Panc1 (cell line): ENCODE measurements at regions not wholly inside any gene's neighbourhood (a gene's known extent, or its start where the extent isn't known, plus 50 kb on each side); places are given as distances from the start of the nearest gene placed in this dataset.

ENCODE experiments used
- ATAC-seq: fragments of 200-7000 bp; cut with Tn5 transposase; 2 replicates; pipeline ENCODE4 v1.9.1; 2020; ENCODE audit warnings: mild to moderate bottlenecking, moderate library complexity
- BruUV-seq: library from RNA; stranded (reverse); fragments of 400-500 nt; replicated peaks from 2 replicates; lab custom pipeline; 2021; lab: Mats Ljungman, UMichigan
- CTCF ChIA-PET: fragments of 300-600 bp; sonication (Branson Sonifier 250); formaldehyde crosslinking; loops from one replicate; lab custom pipeline; 2022; ENCODE audit warnings: antibody characterized with exemption; lab: Charles Lee
- POLR2A ChIA-PET: fragments of 300-600 bp; sonication (Branson Sonifier 250); formaldehyde crosslinking; loops from one replicate; lab custom pipeline; 2022; ENCODE audit warnings: antibody characterized with exemption; lab: Charles Lee
- DNase-seq: peaks from one replicate; pipeline ENCODE4 v3.0.0-alpha.2; 2010; ENCODE audit warnings: low read depth, low spot score
- H3K27ac ChIP-seq: 2 replicates; pipeline ENCODE4 v1.5.1; 2011; ENCODE audit warnings: mild to moderate bottlenecking, low read length, inconsistent platforms
- H3K27me3 ChIP-seq: fragments of 200-500 bp; sonication (Bioruptor generic); 2 replicates; pipeline ENCODE4 v1.6.0; 2014; ENCODE audit warnings: low read length, inconsistent platforms; ENCODE audit not compliant: control insufficient read depth, insufficient read depth
- H3K36me3 ChIP-seq: fragments of 200-500 bp; sonication (Bioruptor generic); 2 replicates; pipeline ENCODE4 v1.5.1; 2014; ENCODE audit warnings: inconsistent platforms, mild to moderate bottlenecking, low read length, moderate library complexity; ENCODE audit not compliant: control insufficient read depth, insufficient read depth
- H3K4me1 ChIP-seq: 2 replicates; pipeline ENCODE4 v1.5.1; 2011; ENCODE audit warnings: inconsistent platforms, mild to moderate bottlenecking, low read length, moderate library complexity; ENCODE audit not compliant: control insufficient read depth, insufficient read depth
- H3K4me3 ChIP-seq, 2 experiments: 2 replicates each; pipeline ENCODE4 v1.5.1; 2011 to 2012; ENCODE audit warnings: low read depth in 2 of 2, low read length in 2 of 2, mild to moderate bottlenecking in 2 of 2, inconsistent platforms in 1 of 2, moderate library complexity in 1 of 2
- H3K9me3 ChIP-seq: fragments of 200-500 bp; sonication (Bioruptor generic); 2 replicates; pipeline ENCODE4 v1.5.1; 2014; ENCODE audit warnings: low read depth, mild to moderate bottlenecking, inconsistent platforms, low read length, moderate library complexity; ENCODE audit not compliant: control insufficient read depth, insufficient read depth
- POLR2AphosphoS5 ChIP-seq: IDR thresholded peaks from 2 replicates; pipeline ENCODE4 v1.6.1; 2012; ENCODE audit warnings: mild to moderate bottlenecking, low read depth, low read length, moderate library complexity
- REST ChIP-seq, 2 experiments: IDR thresholded peaks; 2 replicates each; pipeline ENCODE4 v1.6.1; 2011 to 2012; ENCODE audit warnings: low read depth in 2 of 2, control low read depth in 1 of 2, low read length in 1 of 2, mild to moderate bottlenecking in 1 of 2, moderate library complexity in 1 of 2; ENCODE audit not compliant: insufficient read depth in 1 of 2
- SIN3A ChIP-seq: IDR thresholded peaks from 2 replicates; pipeline ENCODE4 v1.6.1; 2012; ENCODE audit warnings: low read depth, mild to moderate bottlenecking, low read length, moderate library complexity, borderline replicate concordance; ENCODE audit not compliant: insufficient read depth
- TCF7L2 ChIP-seq: IDR thresholded peaks from 2 replicates; pipeline ENCODE4 v1.6.1; 2011; ENCODE audit warnings: mild to moderate bottlenecking, low read depth, low read length, inconsistent platforms
- in situ Hi-C: cut with HindIII; loops from 2 replicates; pipeline ENCODE4 v1.10.0; 2016; ENCODE audit warnings: low sequenced_read_pairs, low pct_unique_long_range_greater_than_20kb
- intact Hi-C: fragments of 100-400 bp; cut with micrococcal nuclease; formaldehyde crosslinking; loops from one replicate; pipeline ENCODE4 v1.10.0; 2022; ENCODE audit not compliant: unreplicated experiment
- TF ChIP-seq, protein P1 (sequence below): fragments of 450-650 bp; IDR thresholded peaks from 2 replicates; pipeline ENCODE4 v1.5.1; 2017; ENCODE audit warnings: mild to moderate bottlenecking

DNA sequence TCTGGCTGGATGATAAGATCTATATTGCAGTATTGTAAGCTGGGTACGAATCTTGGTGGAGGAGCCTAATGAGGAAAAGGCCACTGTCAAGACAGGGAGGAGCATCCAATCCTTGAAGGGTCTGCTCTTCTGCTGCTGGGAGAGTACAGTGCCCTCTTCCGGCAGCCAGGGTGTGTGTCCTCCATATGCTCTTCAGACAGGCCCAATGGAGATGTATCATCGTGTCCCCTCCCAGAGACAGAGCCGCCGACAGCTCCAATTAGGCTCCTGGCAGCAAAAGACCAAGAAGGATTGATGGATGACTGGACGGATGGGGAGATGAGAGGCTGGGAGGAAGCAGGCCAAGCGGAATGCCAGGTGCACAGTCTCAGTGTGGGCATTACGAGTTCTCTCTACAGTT, 51.6 kb upstream of the PIWIL1 start:
- Histone ChIP-seq H3K4me1 (no peaks in the 10 kb centered on the region; the same call in 1 of the 2 replicates), H3K36me3 (no peaks in the 10 kb centered on the region), H3K9me3 (no peaks in the 10 kb centered on the region), H3K27ac (no peak overlapping the region), H3K4me3 (no peak overlapping the region), H3K27me3 (peaks cover 8% of the 10 kb centered on the region; the same call in 1 of the 2 replicates)
- no peak for TF ChIP-seq SIN3A
- TF ChIP-seq, protein P1, sequence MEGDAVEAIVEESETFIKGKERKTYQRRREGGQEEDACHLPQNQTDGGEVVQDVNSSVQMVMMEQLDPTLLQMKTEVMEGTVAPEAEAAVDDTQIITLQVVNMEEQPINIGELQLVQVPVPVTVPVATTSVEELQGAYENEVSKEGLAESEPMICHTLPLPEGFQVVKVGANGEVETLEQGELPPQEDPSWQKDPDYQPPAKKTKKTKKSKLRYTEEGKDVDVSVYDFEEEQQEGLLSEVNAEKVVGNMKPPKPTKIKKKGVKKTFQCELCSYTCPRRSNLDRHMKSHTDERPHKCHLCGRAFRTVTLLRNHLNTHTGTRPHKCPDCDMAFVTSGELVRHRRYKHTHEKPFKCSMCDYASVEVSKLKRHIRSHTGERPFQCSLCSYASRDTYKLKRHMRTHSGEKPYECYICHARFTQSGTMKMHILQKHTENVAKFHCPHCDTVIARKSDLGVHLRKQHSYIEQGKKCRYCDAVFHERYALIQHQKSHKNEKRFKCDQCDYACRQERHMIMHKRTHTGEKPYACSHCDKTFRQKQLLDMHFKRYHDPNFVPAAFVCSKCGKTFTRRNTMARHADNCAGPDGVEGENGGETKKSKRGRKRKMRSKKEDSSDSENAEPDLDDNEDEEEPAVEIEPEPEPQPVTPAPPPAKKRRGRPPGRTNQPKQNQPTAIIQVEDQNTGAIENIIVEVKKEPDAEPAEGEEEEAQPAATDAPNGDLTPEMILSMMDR: peak; percentile 42
- BruUV-seq: no TSS peak
- DNase-seq: no peak
- ChIA-PET CTCF (no interaction called here), POLR2A (no interaction called here)
- no peak for ATAC-seq
- intact Hi-C loops: no loop called here
- in situ Hi-C loops: no loop called here

DNA sequence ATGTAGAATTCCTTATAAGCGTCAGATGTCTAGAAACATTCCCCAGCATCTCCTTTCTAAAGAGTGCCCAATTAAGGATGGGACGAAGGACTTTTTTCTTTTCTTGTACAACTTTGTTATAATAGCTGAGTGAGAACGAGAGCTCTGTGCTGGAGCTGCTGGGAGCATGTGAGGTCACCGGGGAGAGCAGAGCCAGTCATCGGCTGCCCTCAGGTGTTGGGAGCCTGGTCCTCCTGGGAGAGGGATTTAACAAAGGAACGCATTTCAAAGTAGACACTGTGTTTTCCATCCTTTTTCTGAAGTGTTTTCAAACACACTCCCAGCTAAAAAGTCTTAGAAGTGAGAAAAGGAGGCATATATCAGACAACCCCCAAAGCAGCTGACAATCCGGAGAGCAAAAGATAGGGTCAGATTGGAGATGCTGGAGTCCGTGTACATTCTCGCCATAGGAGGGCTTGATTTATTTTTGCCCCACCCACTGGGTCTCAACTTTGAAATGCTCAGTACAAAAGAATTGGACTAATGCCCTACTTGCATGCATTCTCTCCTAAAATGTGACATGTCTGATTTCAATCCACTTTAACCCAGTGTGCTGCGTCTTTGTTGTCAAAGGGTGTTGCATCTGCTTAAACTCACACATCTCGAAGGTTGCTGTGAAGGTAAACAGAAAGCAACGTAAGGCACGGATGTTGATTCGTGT, 50.8 kb upstream of the PIWIL1 start:
- H3K4me3 ChIP-seq: no peak overlapping the region
- ChIA-PET CTCF (no interaction called here), POLR2A (no interaction called here)
- BruUV-seq: no TSS peak
- peaks cover 8% of the 10 kb centered on the region; the same call in 1 of the 2 replicates for H3K27me3 ChIP-seq
- H3K9me3 ChIP-seq: no peaks in the 10 kb centered on the region
- no peaks in the 10 kb centered on the region; the same call in 1 of the 2 replicates for H3K4me1 ChIP-seq
- H3K27ac ChIP-seq: no peak overlapping the region
- no peaks in the 10 kb centered on the region for H3K36me3 ChIP-seq
- intact Hi-C loops (no loop called here), in situ Hi-C loops (no loop called here)
- ATAC-seq: no peak
- TF ChIP-seq, protein P1: no peak
- TF ChIP-seq TCF7L2 (no peak), SIN3A (no peak), REST (IDR thresholded peaks at IDR 0.05; ENCODE audit: insufficient read depth in 1 of 2, low read depth in 2 of 2, low read length in 1 of 2) (no peak), POLR2AphosphoS5 (no peak)
- DNase-seq: no peak
